Smooth muscle cell (in vitro differentiated cells): ENCODE measurements at regions not wholly inside any gene's neighbourhood (a gene's known extent, or its start where the extent isn't known, plus 50 kb on each side); places are given as distances from the start of the nearest gene placed in this dataset.

ENCODE experiments used
- DNase-seq: peaks from one replicate; lab custom pipeline; 2025; ENCODE audit not compliant: unreplicated experiment; lab: John Stamatoyannopoulos, UW
- H2AFZ ChIP-seq: fragments of 200-600 bp; sonication (generic); 2 replicates; pipeline ENCODE4 v1.6.0; 2016; ENCODE audit warnings: antibody characterized with exemption, low read depth, mild to moderate bottlenecking
- H3F3A ChIP-seq: fragments of 200-600 bp; sonication (generic); 2 replicates; pipeline ENCODE4 v1.6.0; 2017; ENCODE audit warnings: antibody characterized with exemption, low read depth
- H3K27ac ChIP-seq: fragments of 200-600 bp; sonication (generic); 2 replicates; pipeline ENCODE4 v1.5.1; 2016; ENCODE audit warnings: low read depth, mild to moderate bottlenecking
- H3K27me3 ChIP-seq: fragments of 200-600 bp; sonication (generic); 2 replicates; pipeline ENCODE4 v1.6.1; 2016; ENCODE audit warnings: low read depth, mild to moderate bottlenecking
- H3K36me3 ChIP-seq: fragments of 200-600 bp; sonication (generic); 2 replicates; pipeline ENCODE4 v1.5.1; 2016; ENCODE audit warnings: low read depth
- H3K4me1 ChIP-seq: fragments of 200-600 bp; sonication (generic); 2 replicates; pipeline ENCODE4 v1.5.1; 2016; ENCODE audit warnings: low read depth
- H3K4me2 ChIP-seq: fragments of 200-600 bp; sonication (generic); 2 replicates; pipeline ENCODE4 v1.6.0; 2016; ENCODE audit warnings: mild to moderate bottlenecking
- H3K4me3 ChIP-seq: fragments of 200-600 bp; sonication (generic); 2 replicates; pipeline ENCODE4 v1.5.1; 2016; ENCODE audit warnings: mild to moderate bottlenecking
- H3K79me2 ChIP-seq: fragments of 200-600 bp; sonication (generic); 2 replicates; pipeline ENCODE4 v1.6.0; 2016; ENCODE audit warnings: low read depth, mild to moderate bottlenecking
- H3K9ac ChIP-seq: fragments of 200-600 bp; sonication (generic); 2 replicates; pipeline ENCODE4 v1.6.0; 2016; ENCODE audit warnings: low read depth
- H3K9me3 ChIP-seq: fragments of 200-600 bp; sonication (generic); replicated peaks from 2 replicates; pipeline ENCODE4 v1.5.1; 2016; ENCODE audit warnings: low read depth
- H4K20me1 ChIP-seq: fragments of 200-600 bp; sonication (generic); 2 replicates; pipeline ENCODE4 v1.6.0; 2016; ENCODE audit warnings: low read depth
- CTCF ChIP-seq: fragments of 200-600 bp; sonication (generic); IDR thresholded peaks from 2 replicates; pipeline ENCODE4 v1.5.1; 2017; ENCODE audit warnings: borderline replicate concordance, mild to moderate bottlenecking, antibody characterized with exemption; ENCODE audit not compliant: insufficient read depth, poor library complexity, severe bottlenecking
- WGBS: methylation state at CpG from one replicate; pipeline ENCODE4 v1.1.7; 2016; ENCODE audit warnings: low lambda C conversion rate; 5-methylcytosine and 5-hydroxymethylcytosine counted together

GRCh38 chr21:38997051-38997842 is 186.0 kb downstream of the PSMG1 start:
- Histone ChIP-seq H3K79me2 (no peaks in the 10 kb centered on the region), H3K4me3 (no peak overlapping the region), H3K9ac (no peak overlapping the region), H3K27ac (no peak overlapping the region), H3F3A (no peaks in the 10 kb centered on the region), H2AFZ (no peak overlapping the region), H3K4me1 (peaks cover 7% of the 10 kb centered on the region), H3K9me3 (no peaks in the 10 kb centered on the region), H3K4me2 (no peak overlapping the region), H4K20me1 (no peaks in the 10 kb centered on the region), H3K36me3 (no peaks in the 10 kb centered on the region), H3K27me3 (no peaks in the 10 kb centered on the region)
- 84% methylated on average over 10 of the region's 10 CpGs for WGBS
- TF ChIP-seq CTCF: no peak
- DNase-seq: no peak

GRCh38 chr21:38996355-38996754 is 186.9 kb downstream of the PSMG1 start:
- DNase-seq: no peak
- H2AFZ ChIP-seq: no peak overlapping the region
- no peaks in the 10 kb centered on the region for H3K79me2 ChIP-seq
- H3K9ac ChIP-seq: no peak overlapping the region
- no peak overlapping the region for H3K4me2 ChIP-seq
- H4K20me1 ChIP-seq: no peaks in the 10 kb centered on the region
- H3K27ac ChIP-seq: no peak overlapping the region
- H3K9me3 ChIP-seq: no peaks in the 10 kb centered on the region
- no peaks in the 10 kb centered on the region for H3K27me3 ChIP-seq
- TF ChIP-seq CTCF: no peak
- 98% methylated on average over 2 of the region's 2 CpGs for WGBS
- no peaks in the 10 kb centered on the region for H3F3A ChIP-seq
- H3K4me3 ChIP-seq: no peak overlapping the region
- peaks cover 7% of the 10 kb centered on the region for H3K4me1 ChIP-seq
- no peaks in the 10 kb centered on the region for H3K36me3 ChIP-seq

- 91% methylated on average over 5 of the region's 5 CpGs for WGBS
- TF ChIP-seq CTCF: no peak
- H3K9ac ChIP-seq: no peak overlapping the region
These were observed 187.5 kb downstream of the PSMG1 start for GRCh38 chr21:38995731-38996130.

More at GRCh38 chr21:38995731-38996130, 187.5 kb downstream of the PSMG1 start:
- Histone ChIP-seq H4K20me1 (no peaks in the 10 kb centered on the region), H3K9me3 (no peaks in the 10 kb centered on the region), H3K27me3 (no peaks in the 10 kb centered on the region), H2AFZ (no peak overlapping the region), H3K4me3 (no peak overlapping the region), H3F3A (no peaks in the 10 kb centered on the region), H3K79me2 (no peaks in the 10 kb centered on the region), H3K4me2 (no peak overlapping the region), H3K27ac (no peak overlapping the region), H3K4me1 (peaks cover 10% of the 10 kb centered on the region), H3K36me3 (no peaks in the 10 kb centered on the region)
- no peak for DNase-seq
